ENCODE measurements at regions not wholly inside any gene's neighbourhood (a gene's known extent, or its start where the extent isn't known, plus 50 kb on each side); places are given as distances from the start of the nearest gene placed in this dataset.
"Not testable (repeated sequence)": the region's sequence is repeated elsewhere in the genome, so short reads cannot be mapped to it uniquely, and the experiment has no call there.

DNA sequence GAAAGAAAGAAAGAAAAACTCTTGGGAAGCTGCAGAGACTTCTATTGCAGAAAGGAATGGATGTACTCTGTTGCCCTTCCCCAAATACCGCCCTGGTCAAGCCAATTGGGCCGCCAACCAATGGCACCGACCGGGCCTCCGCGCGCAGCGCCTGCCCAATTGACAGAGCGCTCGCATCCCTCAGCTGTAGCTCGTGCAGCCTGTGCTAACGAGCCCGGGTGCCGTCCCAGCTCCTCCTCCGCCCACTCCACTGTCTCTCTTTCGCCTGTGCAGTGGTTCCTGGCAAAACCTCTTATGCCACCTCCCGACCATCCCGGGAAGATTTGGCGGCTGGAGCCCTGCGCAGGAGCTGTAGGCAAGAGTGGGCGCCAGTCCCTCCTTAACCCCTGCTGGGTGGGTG, 304.2 kb upstream of the DPP6 start:
- TF ChIP-seq CTCF (conservative IDR thresholded peaks at IDR 0.05; ENCODE audit: low read depth, low read length); EZH2 (IDR thresholded peaks at IDR 0.05; ENCODE audit: borderline replicate concordance, low read depth, low read length, poor library complexity, severe bottlenecking): not testable (repeated sequence)

Data from A673 (cell line).